Astrocyte of the cerebellum (primary cell): ENCODE measurements at regions not wholly inside any gene's neighbourhood (a gene's known extent, or its start where the extent isn't known, plus 50 kb on each side); places are given as distances from the start of the nearest gene placed in this dataset.

Experiments used
- DNase-seq: peaks from one replicate; pipeline ENCODE4 v3.0.0-alpha.2; 2011; ENCODE audit warnings: low read depth
- H3K4me3 ChIP-seq: 2 replicates; pipeline ENCODE4 v1.5.1; 2011; ENCODE audit warnings: mild to moderate bottlenecking, low read depth, low read length, moderate library complexity
- in situ Hi-C: cut with HindIII; loops from 2 replicates; pipeline ENCODE4 v1.10.0; 2017; ENCODE audit warnings: low sequenced_read_pairs
- TF ChIP-seq, protein P1 (sequence below): IDR thresholded peaks from 2 replicates; pipeline ENCODE4 v1.5.1; 2012; ENCODE audit warnings: low read length, low read depth, moderate library complexity, mild to moderate bottlenecking; ENCODE audit errors: missing control alignments

GRCh38 chr1:4174291-4175200 is 274.5 kb upstream of the C1orf174 start:
- no peak for DNase-seq
- TF ChIP-seq, protein P1, sequence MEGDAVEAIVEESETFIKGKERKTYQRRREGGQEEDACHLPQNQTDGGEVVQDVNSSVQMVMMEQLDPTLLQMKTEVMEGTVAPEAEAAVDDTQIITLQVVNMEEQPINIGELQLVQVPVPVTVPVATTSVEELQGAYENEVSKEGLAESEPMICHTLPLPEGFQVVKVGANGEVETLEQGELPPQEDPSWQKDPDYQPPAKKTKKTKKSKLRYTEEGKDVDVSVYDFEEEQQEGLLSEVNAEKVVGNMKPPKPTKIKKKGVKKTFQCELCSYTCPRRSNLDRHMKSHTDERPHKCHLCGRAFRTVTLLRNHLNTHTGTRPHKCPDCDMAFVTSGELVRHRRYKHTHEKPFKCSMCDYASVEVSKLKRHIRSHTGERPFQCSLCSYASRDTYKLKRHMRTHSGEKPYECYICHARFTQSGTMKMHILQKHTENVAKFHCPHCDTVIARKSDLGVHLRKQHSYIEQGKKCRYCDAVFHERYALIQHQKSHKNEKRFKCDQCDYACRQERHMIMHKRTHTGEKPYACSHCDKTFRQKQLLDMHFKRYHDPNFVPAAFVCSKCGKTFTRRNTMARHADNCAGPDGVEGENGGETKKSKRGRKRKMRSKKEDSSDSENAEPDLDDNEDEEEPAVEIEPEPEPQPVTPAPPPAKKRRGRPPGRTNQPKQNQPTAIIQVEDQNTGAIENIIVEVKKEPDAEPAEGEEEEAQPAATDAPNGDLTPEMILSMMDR: no peak
- in situ Hi-C loops: loop anchor here (5.0 kb wide), 1 partner anchor 62 kb away; no protein-coding TSS in a partner anchor
- no peak overlapping the region for H3K4me3 ChIP-seq

GRCh38 chr1:4175566-4176405 is 275.7 kb upstream of the C1orf174 start:
- H3K4me3 ChIP-seq: no peak overlapping the region
- TF ChIP-seq, protein P1: no peak
- in situ Hi-C loops: loop anchor here (5.0 kb wide), 1 partner anchor 63 kb away; no protein-coding TSS in a partner anchor
- no peak for DNase-seq

GRCh38 chr1:4176841-4177240 is 276.8 kb upstream of the C1orf174 start:
- no peak overlapping the region for H3K4me3 ChIP-seq
- in situ Hi-C loops: loop anchor here (5.0 kb wide), 1 partner anchor 65 kb away; no protein-coding TSS in a partner anchor
- TF ChIP-seq, protein P1: no peak
- DNase-seq: no peak

- TF ChIP-seq, protein P1: no peak
- no peak overlapping the region for H3K4me3 ChIP-seq
- in situ Hi-C loops: loop anchor here (5.0 kb wide), 1 partner anchor 65 kb away; no protein-coding TSS in a partner anchor
- DNase-seq: no peak
These were observed 277.5 kb upstream of the C1orf174 start for GRCh38 chr1:4177425-4178150.

- DNase-seq: no peak
These were observed 278.5 kb upstream of the C1orf174 start for GRCh38 chr1:4178501-4179113.

More at GRCh38 chr1:4178501-4179113, 278.5 kb upstream of the C1orf174 start:
- in situ Hi-C loops: loop anchor here (5.0 kb wide), 1 partner anchor 66 kb away; no protein-coding TSS in a partner anchor
- TF ChIP-seq, protein P1: no peak
- no peak overlapping the region for H3K4me3 ChIP-seq
